Prostate gland (tissue), 2 donors: ENCODE measurements at regions not wholly inside any gene's neighbourhood (a gene's known extent, or its start where the extent isn't known, plus 50 kb on each side); places are given as distances from the start of the nearest gene placed in this dataset.
"Not testable (repeated sequence)": the region's sequence is repeated elsewhere in the genome, so short reads cannot be mapped to it uniquely, and the experiment has no call there.

Experiments used
- DNase-seq: peaks from one replicate; pipeline ENCODE4 v3.0.0-alpha.2; 2019; ENCODE audit warnings: low spot score
- H3K27ac ChIP-seq, 2 donors: fragments of 200-600 bp; sonication (generic); 2 replicates each; pipeline ENCODE4 v1.5.1; 2017 to 2019
- H3K27me3 ChIP-seq: fragments of 200-600 bp; sonication (generic); replicated peaks from 2 replicates; pipeline ENCODE4 v1.5.1; 2019; ENCODE audit not compliant: insufficient read depth
- H3K36me3 ChIP-seq, 2 donors: fragments of 200-600 bp; sonication (generic); 1 replicate in 1 of 2; 2 replicates in 1 of 2; pipeline versions ENCODE4 v1.5.1 to v1.8.1; 2017 to 2019
- H3K4me1 ChIP-seq: fragments of 200-600 bp; sonication (generic); replicated peaks from 2 replicates; pipeline ENCODE4 v1.5.1; 2019
- H3K4me3 ChIP-seq, 2 donors: fragments of 200-600 bp; sonication (generic); 2 replicates each; pipeline ENCODE4 v1.5.1; 2017 to 2019
- H3K9me3 ChIP-seq: fragments of 200-600 bp; sonication (generic); 2 replicates; pipeline ENCODE4 v1.5.1; 2017
- CTCF ChIP-seq, 4 experiments: fragments of 200-600 bp in 2 of 4; fragments of 450-650 bp in 2 of 4; sonication (generic) in 2 of 4; IDR thresholded peaks; 1 replicate in 3 of 4; 2 replicates in 1 of 4; pipeline ENCODE4 v1.5.1; 2016 to 2019; ENCODE audit warnings: antibody characterized with exemption in 4 of 4, mild to moderate bottlenecking in 2 of 4, moderate library complexity in 2 of 4
- POLR2A ChIP-seq: fragments of 450-650 bp; IDR thresholded peaks from one replicate; pipeline ENCODE4 v1.6.1; 2016; ENCODE audit warnings: antibody characterized with exemption, mild to moderate bottlenecking
- POLR2AphosphoS5 ChIP-seq: sonication (generic); formaldehyde crosslinking; IDR thresholded peaks from one replicate; pipeline ENCODE4 v1.6.1; 2017; ENCODE audit warnings: antibody characterized with exemption
- WGBS: methylation state at CpG from one replicate; pipeline ENCODE4 v1.1.5; 2018; 5-methylcytosine and 5-hydroxymethylcytosine counted together
- intact Hi-C: fragments of 100-400 bp; cut with DNase I; formaldehyde crosslinking; loops from one replicate; pipeline ENCODE4 v1.14.2; 2022

DNA sequence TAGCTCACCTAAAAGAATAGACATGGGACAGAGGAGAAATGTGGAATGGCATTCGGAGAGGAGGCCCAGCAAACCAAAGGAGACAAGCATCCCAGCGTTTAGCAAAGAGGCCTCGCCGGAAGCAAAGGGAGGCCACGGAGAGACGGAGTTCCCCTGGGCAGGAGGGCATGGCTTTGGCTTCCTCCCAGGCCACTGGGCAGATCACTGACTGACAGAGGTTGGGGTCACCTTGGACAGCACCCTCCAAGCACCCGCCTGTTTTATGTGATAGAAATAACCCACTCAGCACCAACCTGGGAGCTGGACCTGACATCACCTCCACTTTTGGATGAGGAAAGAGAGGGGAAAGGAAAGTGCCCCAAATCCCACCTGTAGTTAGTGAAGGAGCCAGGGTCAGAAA, 434.1 kb downstream of the BRD1 start:
- Histone ChIP-seq H3K27me3 (peaks cover 7% of the 10 kb centered on the region), H3K36me3 (no peaks in the 10 kb centered on the region), H3K27ac (no peak overlapping the region), H3K9me3 (no peaks in the 10 kb centered on the region), H3K4me3 (no peak overlapping the region), H3K4me1 (no peaks in the 10 kb centered on the region)
- TF ChIP-seq POLR2A (no peak), CTCF (IDR thresholded peaks at IDR 0.05) (no peak), POLR2AphosphoS5 (no peak)
- intact Hi-C loops, result no loop called here
- 87% methylated on average over 7 of the region's 7 CpGs for WGBS
- no peak for DNase-seq

GRCh38 chr22:49392841-49393510, 434.7 kb downstream of the BRD1 start:
- no peaks in the 10 kb centered on the region for H3K9me3 ChIP-seq
- DNase-seq, result no peak
- 76% methylated on average over 12 of the region's 12 CpGs for WGBS
- no peaks in the 10 kb centered on the region for H3K4me1 ChIP-seq
- H3K27ac ChIP-seq, result no peak overlapping the region
- H3K36me3 ChIP-seq, result no peaks in the 10 kb centered on the region
- H3K4me3 ChIP-seq, result no peak overlapping the region
- peaks cover 7% of the 10 kb centered on the region for H3K27me3 ChIP-seq
- TF ChIP-seq CTCF (IDR thresholded peaks at IDR 0.05) (no peak), POLR2A (no peak), POLR2AphosphoS5 (no peak)
- intact Hi-C loops, result no loop called here

GRCh38 chr22:49392247-49392646, 435.4 kb downstream of the BRD1 start:
- Histone ChIP-seq H3K9me3 (no peaks in the 10 kb centered on the region), H3K4me3 (no peak overlapping the region), H3K4me1 (no peaks in the 10 kb centered on the region), H3K27me3 (peaks cover 7% of the 10 kb centered on the region), H3K27ac (no peak overlapping the region), H3K36me3 (no peaks in the 10 kb centered on the region)
- 72% methylated on average over 6 of the region's 6 CpGs for WGBS
- intact Hi-C loops, result no loop called here
- TF ChIP-seq POLR2A, result no peak
- no peak for TF ChIP-seq POLR2AphosphoS5
- TF ChIP-seq CTCF (IDR thresholded peaks at IDR 0.05), result no peak
- no peak for DNase-seq

DNA sequence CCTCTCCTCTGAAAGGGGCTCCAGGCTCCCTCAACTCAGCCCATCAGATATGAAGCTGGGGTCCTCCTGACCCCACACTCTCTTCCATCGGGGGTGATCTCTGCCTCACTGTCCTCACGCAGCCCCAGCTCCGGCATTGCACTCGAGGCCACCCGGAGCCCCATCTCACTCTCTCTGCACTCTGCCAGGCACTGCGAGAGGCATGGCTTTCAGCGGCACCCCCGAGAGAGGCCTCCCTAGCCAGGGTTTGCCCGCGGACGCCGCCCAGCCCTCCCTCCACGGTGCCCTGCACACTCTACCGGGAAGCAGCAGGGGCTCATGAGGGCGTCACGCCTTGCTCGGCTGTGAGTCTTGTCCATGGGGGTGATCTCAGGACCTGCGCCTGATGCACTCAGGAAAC, 436.2 kb downstream of the BRD1 start:
- H3K4me1 ChIP-seq, result no peaks in the 10 kb centered on the region
- H3K27me3 ChIP-seq, result peaks cover 7% of the 10 kb centered on the region
- intact Hi-C loops, result no loop called here
- H3K36me3 ChIP-seq, result no peaks in the 10 kb centered on the region
- TF ChIP-seq CTCF (IDR thresholded peaks at IDR 0.05), result no peak
- no peak for TF ChIP-seq POLR2AphosphoS5
- TF ChIP-seq POLR2A, result no peak
- no peak overlapping the region for H3K27ac ChIP-seq
- H3K4me3 ChIP-seq, result no peak overlapping the region
- H3K9me3 ChIP-seq, result no peaks in the 10 kb centered on the region
- DNase-seq, result no peak
- 87% methylated on average over 18 of the region's 18 CpGs for WGBS

DNA sequence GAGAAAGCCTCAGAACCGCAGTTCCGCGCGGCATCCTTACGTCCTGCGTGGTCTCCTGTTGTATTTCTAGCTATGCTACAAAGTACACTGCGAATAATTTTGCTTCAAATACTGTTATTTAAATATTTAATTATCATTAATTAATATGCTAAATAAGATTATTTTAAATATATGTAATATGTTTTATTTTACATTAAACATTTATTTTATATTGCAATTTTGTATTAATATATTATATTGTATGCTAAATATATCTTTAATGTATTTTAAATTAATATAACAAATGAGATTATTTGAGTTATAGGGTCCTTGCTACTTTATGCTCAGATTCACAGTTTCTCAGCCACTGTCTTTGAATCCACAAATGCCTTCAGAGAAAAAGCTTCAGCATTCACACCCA, 436.7 kb downstream of the BRD1 start:
- DNase-seq, result no peak
- TF ChIP-seq POLR2A (no peak), CTCF (IDR thresholded peaks at IDR 0.05) (no peak), POLR2AphosphoS5 (no peak)
- Histone ChIP-seq H3K9me3 (no peaks in the 10 kb centered on the region), H3K27ac (no peak overlapping the region), H3K36me3 (no peaks in the 10 kb centered on the region), H3K4me1 (no peaks in the 10 kb centered on the region), H3K4me3 (no peak overlapping the region), H3K27me3 (peaks cover 7% of the 10 kb centered on the region)
- WGBS, result 93% methylated on average over 7 of the region's 7 CpGs
- intact Hi-C loops, result no loop called here

GRCh38 chr22:49383909-49384308, 443.8 kb downstream of the BRD1 start:
- 59% methylated on average over 6 of the region's 7 CpGs for WGBS
- H3K27ac ChIP-seq, result not testable (repeated sequence)

More at GRCh38 chr22:49383909-49384308, 443.8 kb downstream of the BRD1 start:
- DNase-seq, H3K4me1 ChIP-seq, H3K4me3 ChIP-seq, H3K36me3 ChIP-seq, H3K9me3 ChIP-seq, intact Hi-C loops: not testable (repeated sequence)
- peaks cover 11% of the 10 kb centered on the region for H3K27me3 ChIP-seq
